LNCAP (cell line): ENCODE measurements at regions not wholly inside any gene's neighbourhood (a gene's known extent, or its start where the extent isn't known, plus 50 kb on each side); places are given as distances from the start of the nearest gene placed in this dataset.

ENCODE experiments used
- TF ChIP-seq, protein P1 (sequence below): fragments of 450-650 bp; IDR thresholded peaks from 2 replicates; pipeline ENCODE4 v1.5.1; 2017; ENCODE audit warnings: mild to moderate bottlenecking

DNA sequence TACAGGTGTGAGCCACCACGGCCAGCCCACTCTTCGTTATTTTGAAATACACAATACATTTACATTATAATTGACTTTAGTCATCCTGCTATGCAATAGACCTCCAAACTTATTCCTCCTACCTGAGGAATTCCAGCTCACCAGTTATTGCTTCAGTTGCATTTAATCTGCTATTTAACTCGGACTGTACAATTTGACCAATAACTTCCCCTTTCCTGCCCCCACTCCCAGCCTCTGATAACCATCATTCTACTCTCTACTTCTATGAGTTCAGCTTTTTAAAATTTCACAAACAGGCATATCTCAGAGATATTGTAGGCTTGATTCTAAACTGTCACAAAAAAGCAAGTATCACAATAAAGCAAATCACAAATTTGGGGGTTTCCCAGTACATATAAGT, 157.0 kb downstream of the COPRS start:
- TF ChIP-seq, protein P1, sequence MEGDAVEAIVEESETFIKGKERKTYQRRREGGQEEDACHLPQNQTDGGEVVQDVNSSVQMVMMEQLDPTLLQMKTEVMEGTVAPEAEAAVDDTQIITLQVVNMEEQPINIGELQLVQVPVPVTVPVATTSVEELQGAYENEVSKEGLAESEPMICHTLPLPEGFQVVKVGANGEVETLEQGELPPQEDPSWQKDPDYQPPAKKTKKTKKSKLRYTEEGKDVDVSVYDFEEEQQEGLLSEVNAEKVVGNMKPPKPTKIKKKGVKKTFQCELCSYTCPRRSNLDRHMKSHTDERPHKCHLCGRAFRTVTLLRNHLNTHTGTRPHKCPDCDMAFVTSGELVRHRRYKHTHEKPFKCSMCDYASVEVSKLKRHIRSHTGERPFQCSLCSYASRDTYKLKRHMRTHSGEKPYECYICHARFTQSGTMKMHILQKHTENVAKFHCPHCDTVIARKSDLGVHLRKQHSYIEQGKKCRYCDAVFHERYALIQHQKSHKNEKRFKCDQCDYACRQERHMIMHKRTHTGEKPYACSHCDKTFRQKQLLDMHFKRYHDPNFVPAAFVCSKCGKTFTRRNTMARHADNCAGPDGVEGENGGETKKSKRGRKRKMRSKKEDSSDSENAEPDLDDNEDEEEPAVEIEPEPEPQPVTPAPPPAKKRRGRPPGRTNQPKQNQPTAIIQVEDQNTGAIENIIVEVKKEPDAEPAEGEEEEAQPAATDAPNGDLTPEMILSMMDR: no peak

DNA sequence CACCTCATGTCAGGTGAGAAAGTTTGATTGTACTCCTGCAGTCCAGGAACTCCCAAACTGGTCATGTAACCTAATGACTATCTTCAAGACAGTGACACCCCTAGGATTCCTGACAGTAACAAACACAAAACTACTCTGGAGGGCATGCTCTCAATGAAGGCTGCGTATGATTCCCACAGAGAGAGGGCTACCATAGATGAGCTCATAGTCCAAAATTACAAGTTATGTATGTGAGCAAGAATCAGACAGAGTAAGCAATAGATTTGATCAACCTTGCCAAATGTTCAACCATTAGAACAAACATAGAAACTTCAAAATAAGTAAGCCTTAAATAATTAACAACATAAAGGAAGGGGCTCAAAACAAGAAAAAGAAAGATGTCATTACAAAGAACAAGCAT, 158.1 kb downstream of the COPRS start:
- TF ChIP-seq, protein P1: no peak

DNA sequence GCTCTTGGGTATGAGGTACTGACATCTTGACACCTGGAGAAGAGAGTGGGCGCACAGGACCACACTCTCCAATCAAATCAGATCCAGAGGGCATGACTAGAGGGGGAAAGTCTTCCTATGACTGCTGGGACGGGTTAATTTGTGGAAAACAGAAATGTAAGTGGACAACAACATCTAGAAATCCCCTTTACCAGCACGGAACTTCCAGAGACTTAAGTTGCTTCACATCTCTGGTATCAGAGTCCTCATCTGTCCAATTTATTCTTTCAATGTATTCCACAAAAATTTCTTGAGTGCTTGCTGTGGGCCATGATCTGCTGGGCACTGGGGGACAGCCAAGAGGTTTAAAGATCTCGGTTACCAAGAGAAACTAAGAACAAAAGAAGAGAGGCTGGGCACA, 159.2 kb downstream of the COPRS start:
- TF ChIP-seq, protein P1: no peak

DNA sequence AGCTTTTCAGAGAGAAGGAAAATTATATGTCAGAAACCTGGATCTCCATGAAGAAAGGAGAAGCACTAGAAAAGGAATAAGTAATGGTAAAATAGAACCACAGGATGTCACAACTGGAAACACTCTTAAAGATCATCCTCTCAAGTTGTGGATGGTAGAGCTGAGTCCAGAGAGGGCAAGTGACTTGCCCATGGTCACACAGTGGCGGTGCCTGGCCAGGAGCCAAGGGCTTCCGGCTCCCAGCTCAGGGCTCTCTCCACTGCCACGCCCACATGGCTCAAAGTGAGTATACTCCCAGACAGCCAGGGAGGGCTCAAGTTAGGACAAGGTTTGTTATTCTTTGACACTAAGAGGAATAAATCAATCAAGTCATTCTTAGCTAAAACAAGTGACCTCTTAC, 159.8 kb downstream of the COPRS start:
- TF ChIP-seq, protein P1: no peak

DNA sequence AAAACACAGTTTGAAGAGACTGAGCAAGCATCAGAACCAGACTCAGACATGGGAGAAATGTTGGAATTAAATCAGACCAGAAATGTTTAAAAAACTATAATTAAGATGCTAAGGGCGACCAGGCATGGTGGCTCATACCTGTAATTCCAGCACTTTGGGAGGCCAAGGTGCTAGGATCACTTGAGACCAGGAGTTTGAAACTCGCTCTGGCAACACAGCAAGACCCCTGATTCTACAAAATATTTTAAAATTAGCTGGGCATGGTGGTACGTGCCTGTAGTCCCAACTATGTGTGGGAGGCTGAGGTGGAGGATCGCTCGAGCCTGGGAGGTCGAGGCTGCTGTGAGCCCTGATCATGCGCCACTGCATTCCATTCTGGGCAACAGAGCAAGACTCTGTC, 160.3 kb downstream of the COPRS start:
- TF ChIP-seq, protein P1: no peak

DNA sequence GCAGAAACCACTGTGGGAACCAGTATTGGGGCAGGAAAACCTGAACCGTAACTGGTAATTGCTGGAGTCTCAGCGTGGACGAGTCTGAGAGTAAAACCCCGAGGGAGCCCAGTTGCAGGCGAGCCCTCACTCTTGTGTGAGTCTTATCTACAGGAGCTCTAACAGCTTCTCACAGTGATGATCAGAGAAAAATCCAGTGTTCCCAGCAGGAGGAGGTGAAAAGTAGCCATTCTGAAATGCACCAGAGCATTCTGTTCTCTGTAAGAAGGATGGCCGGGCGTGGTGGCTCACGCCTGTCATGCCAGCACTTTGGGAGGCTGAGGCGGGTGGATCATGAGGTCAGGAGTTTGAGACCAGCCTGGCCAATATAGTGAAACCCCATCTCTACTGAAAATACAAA, 161.2 kb downstream of the COPRS start:
- TF ChIP-seq, protein P1: no peak

DNA sequence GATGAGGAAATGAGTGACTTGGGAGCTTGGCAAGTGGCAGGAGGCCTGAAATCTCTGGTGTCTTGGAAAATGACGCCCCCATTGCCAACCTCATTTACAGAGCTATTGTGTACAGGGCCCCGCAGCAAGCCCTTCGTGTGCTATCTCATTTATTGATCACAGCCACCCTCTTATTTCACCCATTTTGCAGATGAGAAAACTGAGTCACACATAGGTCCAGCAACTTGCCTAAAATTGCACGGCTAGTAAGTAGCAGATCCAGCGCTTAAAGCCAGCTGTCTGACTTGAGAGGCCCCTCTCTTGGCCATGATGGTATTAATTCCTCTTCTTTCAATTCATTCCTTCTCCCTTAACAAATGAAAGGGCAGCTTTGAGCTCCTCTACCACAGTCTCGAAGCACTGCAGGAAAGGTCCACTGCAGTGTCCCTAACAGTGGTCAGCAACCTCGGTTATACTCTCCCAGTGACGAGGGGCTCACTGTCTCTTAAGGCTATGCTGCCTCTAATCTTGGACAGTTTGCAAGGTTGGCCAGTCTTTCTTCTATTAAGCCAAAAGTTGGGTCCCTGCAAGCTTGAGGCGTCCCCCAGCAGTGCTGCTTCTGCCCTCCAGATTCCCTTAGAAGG, 162.2 kb downstream of the COPRS start:
- TF ChIP-seq, protein P1: no peak

DNA sequence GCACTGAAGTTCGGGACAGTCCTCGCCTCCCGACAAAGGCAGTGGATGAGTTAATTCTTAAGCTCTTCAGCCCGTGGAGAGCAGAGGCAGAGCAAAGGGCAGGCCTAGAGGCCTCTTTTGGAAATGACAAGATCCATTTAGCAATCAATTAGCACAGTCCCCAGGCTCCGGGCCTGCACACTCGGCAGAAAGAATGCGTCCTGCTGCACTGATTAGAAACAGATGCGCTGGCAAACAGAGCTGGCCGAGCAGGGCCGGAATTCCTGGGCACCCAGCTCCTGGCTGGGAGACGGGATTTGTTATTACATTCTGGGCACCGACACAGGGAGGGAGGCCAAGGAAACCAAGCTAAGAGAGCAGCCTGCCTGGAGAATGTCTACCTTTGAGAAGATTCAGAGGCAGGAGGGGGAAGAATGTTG, 162.9 kb downstream of the COPRS start:
- TF ChIP-seq, protein P1: no peak
